Mucosa of descending colon (tissue), 3 donors: ENCODE measurements at regions not wholly inside any gene's neighbourhood (a gene's known extent, or its start where the extent isn't known, plus 50 kb on each side); places are given as distances from the start of the nearest gene placed in this dataset.

Source experiments
- ATAC-seq: fragments of 200-7000 bp; cut with Tn5 transposase; one replicate; pipeline ENCODE4 v1.9.1; 2020; ENCODE audit warnings: mild to moderate bottlenecking, moderate library complexity
- DNase-seq, 3 donors: peaks; one replicate each; pipeline ENCODE4 v3.0.0-alpha.2; 2020
- H3K36me3 ChIP-seq: fragments of 200-600 bp; one replicate; pipeline ENCODE4 v1.8.0; 2021; ENCODE audit warnings: low read depth, mild to moderate bottlenecking
- H3K4me1 ChIP-seq: fragments of 200-600 bp; one replicate; pipeline ENCODE4 v1.8.0; 2021; ENCODE audit warnings: low read depth, mild to moderate bottlenecking
- H3K4me3 ChIP-seq: fragments of 200-600 bp; one replicate; pipeline ENCODE4 v1.8.0; 2021; ENCODE audit warnings: mild to moderate bottlenecking
- H3K9me3 ChIP-seq: fragments of 200-600 bp; one replicate; pipeline ENCODE4 v1.8.0; 2021; ENCODE audit warnings: mild to moderate bottlenecking
- CTCF ChIP-seq: fragments of 200-600 bp; IDR thresholded peaks from one replicate; pipeline ENCODE4 v1.8.0; 2022; ENCODE audit warnings: antibody characterized with exemption, mild to moderate bottlenecking
- intact Hi-C, 2 donors: fragments of 100-400 bp; cut with DNase I in 1 of 2; cut with micrococcal nuclease in 1 of 2; formaldehyde crosslinking; loops; one replicate each; pipeline versions ENCODE4 v1.11.0 to v1.11.1; 2022; cut with DNase I, micrococcal nuclease
- donor health status: DM: no; HTN: no; CAD: no; lungs with moderate emphysema.
- donor health status: DM: no; HTN: no; CAD: no.
- donor health status: DM: no; HTN: yes; CAD: no.

GRCh38 chr9:2479056-2479565 is 142.5 kb upstream of the VLDLR start:
- intact Hi-C loops, result no loop called here
- no peaks in the 10 kb centered on the region for H3K9me3 ChIP-seq
- no peak for DNase-seq
- TF ChIP-seq CTCF, result no peak
- no peak overlapping the region for H3K4me3 ChIP-seq
- no peaks in the 10 kb centered on the region for H3K36me3 ChIP-seq
- ATAC-seq, result no peak
- H3K4me1 ChIP-seq, result no peaks in the 10 kb centered on the region

- Histone ChIP-seq H3K4me1 (no peaks in the 10 kb centered on the region), H3K4me3 (no peak overlapping the region), H3K36me3 (no peaks in the 10 kb centered on the region), H3K9me3 (no peaks in the 10 kb centered on the region)
- no peak for DNase-seq
- intact Hi-C loops, result no loop called here
- TF ChIP-seq CTCF, result no peak
- ATAC-seq, result no peak
These were observed 141.2 kb upstream of the VLDLR start for GRCh38 chr9:2480255-2480837.

- ATAC-seq (no peak), DNase-seq (no peak)
- Histone ChIP-seq H3K9me3 (no peaks in the 10 kb centered on the region), H3K4me1 (no peaks in the 10 kb centered on the region), H3K4me3 (no peak overlapping the region), H3K36me3 (no peaks in the 10 kb centered on the region)
- intact Hi-C loops, result no loop called here
- no peak for TF ChIP-seq CTCF
These were observed 140.4 kb upstream of the VLDLR start for GRCh38 chr9:2481216-2481615.

- H3K9me3 ChIP-seq, result no peaks in the 10 kb centered on the region
- no peaks in the 10 kb centered on the region for H3K4me1 ChIP-seq
- no peak for TF ChIP-seq CTCF
- no peak for ATAC-seq
- H3K36me3 ChIP-seq, result no peaks in the 10 kb centered on the region
- no peak overlapping the region for H3K4me3 ChIP-seq
- intact Hi-C loops, result no loop called here
- DNase-seq, result no peak
These were observed 134.6 kb upstream of the VLDLR start for GRCh38 chr9:2486988-2487387.

GRCh38 chr9:2489838-2490314 is 131.7 kb upstream of the VLDLR start:
- no peaks in the 10 kb centered on the region for H3K9me3 ChIP-seq
- no peak for DNase-seq

More at GRCh38 chr9:2489838-2490314, 131.7 kb upstream of the VLDLR start:
- TF ChIP-seq CTCF, result no peak
- no peak for ATAC-seq
- H3K4me1 ChIP-seq, result no peaks in the 10 kb centered on the region
- no peaks in the 10 kb centered on the region for H3K36me3 ChIP-seq
- intact Hi-C loops, result no loop called here
- no peak overlapping the region for H3K4me3 ChIP-seq
